GM18519 (cell line): ENCODE measurements at regions not wholly inside any gene's neighbourhood (a gene's known extent, or its start where the extent isn't known, plus 50 kb on each side); places are given as distances from the start of the nearest gene placed in this dataset.
"Not testable (repeated sequence)": the region's sequence is repeated elsewhere in the genome, so short reads cannot be mapped to it uniquely, and the experiment has no call there.

Experiments
- ATAC-seq: cut with Tn5 transposase; IDR thresholded peaks from one replicate; pipeline ENCODE4 v1.9.1; 2021; ENCODE audit warnings: mild to moderate bottlenecking, moderate library complexity; ENCODE audit not compliant: unreplicated experiment, low FRiP score

- peak; percentile 70 for ATAC-seq
These were observed 207.3 kb downstream of the DLEU7 start for GRCh38 chr13:50636007-50636704.

GRCh38 chr13:50643060-50643459, 200.4 kb downstream of the DLEU7 start:
- ATAC-seq = no peak

GRCh38 chr13:50644081-50644871, 199.2 kb downstream of the DLEU7 start:
- no peak for ATAC-seq

GRCh38 chr13:50645092-50645491, 198.4 kb downstream of the DLEU7 start:
- no peak for ATAC-seq

GRCh38 chr13:50646070-50646469, 197.4 kb downstream of the DLEU7 start:
- no peak for ATAC-seq

- no peak for ATAC-seq
These were observed 194.3 kb downstream of the DLEU7 start for GRCh38 chr13:50649211-50649610.

- ATAC-seq = no peak
These were observed 192.6 kb downstream of the DLEU7 start for GRCh38 chr13:50650592-50651504.

GRCh38 chr13:50651922-50652321, 191.6 kb downstream of the DLEU7 start:
- ATAC-seq = no peak

- ATAC-seq = no peak
These were observed 189.2 kb downstream of the DLEU7 start for GRCh38 chr13:50654331-50654730.

GRCh38 chr13:50661881-50662280, 181.6 kb downstream of the DLEU7 start:
- ATAC-seq = not testable (repeated sequence)

- ATAC-seq = no peak
These were observed 178.5 kb downstream of the DLEU7 start for GRCh38 chr13:50664951-50665350.

GRCh38 chr13:50668049-50668448, 175.4 kb downstream of the DLEU7 start:
- ATAC-seq = no peak

GRCh38 chr13:50668691-50669271, 174.7 kb downstream of the DLEU7 start:
- no peak for ATAC-seq

GRCh38 chr13:50670272-50670671, 173.2 kb downstream of the DLEU7 start:
- ATAC-seq = no peak

- ATAC-seq = no peak
These were observed 172.5 kb downstream of the DLEU7 start for GRCh38 chr13:50670847-50671496.

- ATAC-seq = no peak
These were observed 172.0 kb downstream of the DLEU7 start for GRCh38 chr13:50671497-50671850.

- ATAC-seq = no peak
These were observed 171.5 kb downstream of the DLEU7 start for GRCh38 chr13:50672025-50672424.

- ATAC-seq = no peak
These were observed 167.8 kb downstream of the DLEU7 start for GRCh38 chr13:50675651-50676050.

GRCh38 chr13:50676602-50677001, 166.9 kb downstream of the DLEU7 start:
- no peak for ATAC-seq

- no peak for ATAC-seq
These were observed 166.2 kb downstream of the DLEU7 start for GRCh38 chr13:50677258-50677657.
